GM23338 (cell line): ENCODE measurements at regions not wholly inside any gene's neighbourhood (a gene's known extent, or its start where the extent isn't known, plus 50 kb on each side); places are given as distances from the start of the nearest gene placed in this dataset.

Experiments
- CTCF ChIP-seq, 2 experiments: fragments of 200-600 bp in 1 of 2; sonication (generic) in 1 of 2; conservative IDR thresholded peaks; 2 replicates each; pipeline versions ENCODE4 v1.5.1 to v1.6.1; 2016 to 2017; ENCODE audit warnings: antibody characterized with exemption in 2 of 2, low read depth in 2 of 2, mild to moderate bottlenecking in 2 of 2, moderate library complexity in 1 of 2
- POLR2AphosphoS5 ChIP-seq: IDR thresholded peaks from 2 replicates; pipeline ENCODE4 v1.6.1; 2016; ENCODE audit warnings: antibody characterized with exemption, low read depth

DNA sequence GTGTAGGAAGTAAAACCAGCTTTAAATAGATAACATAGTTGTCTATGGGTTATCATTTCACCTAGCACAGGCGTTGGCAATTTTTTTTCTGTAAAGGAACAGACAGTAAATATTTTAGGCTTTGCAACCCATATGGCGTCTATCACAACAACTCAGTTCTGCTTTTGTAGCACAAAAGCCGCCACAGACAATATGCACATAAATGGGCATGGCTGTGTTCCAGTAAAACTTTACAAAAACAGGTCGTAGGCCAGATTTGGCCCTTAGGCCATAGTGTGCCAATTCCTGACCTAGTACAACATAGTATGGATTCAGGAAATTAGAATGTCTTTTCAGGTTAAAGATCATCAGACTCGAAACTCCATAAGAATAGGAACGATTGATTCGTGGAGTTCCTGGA, 265.3 kb upstream of the GK2 start:
- TF ChIP-seq CTCF (conservative IDR thresholded peaks at IDR 0.05; ENCODE audit: low read depth in 2 of 2) = no peak
- TF ChIP-seq POLR2AphosphoS5 = no peak
